OCI-LY7 (cell line): ENCODE measurements at regions not wholly inside any gene's neighbourhood (a gene's known extent, or its start where the extent isn't known, plus 50 kb on each side); places are given as distances from the start of the nearest gene placed in this dataset.
"Not testable (repeated sequence)": the region's sequence is repeated elsewhere in the genome, so short reads cannot be mapped to it uniquely, and the experiment has no call there.

Source experiments
- BruUV-seq: library from RNA; stranded (reverse); fragments of 400-500 nt; replicated peaks from 2 replicates; lab custom pipeline; 2021; lab: Mats Ljungman, UMichigan
- CTCF ChIA-PET: fragments of 300-600 bp; sonication (Branson Sonifier 250); formaldehyde crosslinking; loops from one replicate; lab custom pipeline; 2022; ENCODE audit warnings: antibody characterized with exemption; ENCODE audit not compliant: unreplicated experiment; lab: Charles Lee
- POLR2A ChIA-PET: fragments of 300-600 bp; sonication (Branson Sonifier 250); formaldehyde crosslinking; loops from one replicate; lab custom pipeline; 2022; ENCODE audit warnings: antibody characterized with exemption; lab: Charles Lee
- DNase-seq: peaks from one replicate; pipeline ENCODE4 v3.0.0-alpha.2; 2015; ENCODE audit warnings: low spot score
- H2AFZ ChIP-seq: fragments of 200-600 bp; sonication (generic), shearing (Covaris generic); 2 replicates; pipeline ENCODE4 v1.6.1; 2014; ENCODE audit warnings: mild to moderate bottlenecking, antibody characterized with exemption, low read length, moderate library complexity
- H3K27ac ChIP-seq: fragments of 200-600 bp; sonication (generic); 2 replicates; pipeline ENCODE4 v1.5.1; 2014; ENCODE audit warnings: mixed run types, low read depth, mild to moderate bottlenecking, moderate library complexity, low read length, inconsistent platforms; ENCODE audit not compliant: poor library complexity, severe bottlenecking
- H3K36me3 ChIP-seq: fragments of 200-600 bp; sonication (generic); 2 replicates; pipeline ENCODE4 v1.6.1; 2014; ENCODE audit warnings: mild to moderate bottlenecking, antibody characterized with exemption, low read length, moderate library complexity, mixed read lengths; ENCODE audit not compliant: insufficient read depth
- H3K4me1 ChIP-seq: fragments of 200-600 bp; sonication (generic); 2 replicates; pipeline ENCODE4 v1.5.1; 2014; ENCODE audit warnings: mild to moderate bottlenecking, low read length; ENCODE audit not compliant: insufficient read depth, poor library complexity, severe bottlenecking
- H3K4me2 ChIP-seq: fragments of 200-600 bp; sonication (generic); 2 replicates; pipeline ENCODE4 v1.6.1; 2014; ENCODE audit warnings: mild to moderate bottlenecking, low read length
- H3K4me3 ChIP-seq: fragments of 200-600 bp; sonication (generic); 2 replicates; pipeline ENCODE4 v1.5.1; 2014; ENCODE audit warnings: mild to moderate bottlenecking, low read depth, low read length; ENCODE audit not compliant: poor library complexity, severe bottlenecking
- H3K79me2 ChIP-seq: fragments of 200-600 bp; sonication (generic); 2 replicates; pipeline ENCODE4 v1.6.1; 2016; ENCODE audit warnings: low read depth, mild to moderate bottlenecking, low read length, moderate library complexity, mixed read lengths; ENCODE audit not compliant: insufficient read depth
- H3K9me2 ChIP-seq: fragments of 200-600 bp; sonication (generic); 2 replicates; pipeline ENCODE4 v1.6.1; 2016; ENCODE audit warnings: mild to moderate bottlenecking, low read length, mixed read lengths; ENCODE audit not compliant: insufficient read depth
- H3K9me3 ChIP-seq: fragments of 200-600 bp; sonication (generic); 2 replicates; pipeline ENCODE4 v1.6.1; 2014; ENCODE audit warnings: mild to moderate bottlenecking, mixed run types, low read length, mixed read lengths
- H4K20me1 ChIP-seq: fragments of 200-600 bp; sonication (generic); 2 replicates; pipeline ENCODE4 v1.6.1; 2014; ENCODE audit warnings: mild to moderate bottlenecking, antibody characterized with exemption, low read length, moderate library complexity, mixed read lengths; ENCODE audit not compliant: insufficient read depth
- EZH2phosphoT487 ChIP-seq: fragments of 200-600 bp; sonication (generic); IDR thresholded peaks from 2 replicates; pipeline ENCODE4 v1.6.1; 2018; ENCODE audit warnings: low read depth, borderline replicate concordance, mild to moderate bottlenecking, mixed run types, antibody characterized with exemption, low read length, moderate library complexity, mixed read lengths
- intact Hi-C: fragments of 100-400 bp; cut with micrococcal nuclease; formaldehyde crosslinking; loops from one replicate; pipeline ENCODE4 v1.10.0; 2022; ENCODE audit not compliant: unreplicated experiment
- TF ChIP-seq, protein P1 (sequence below): fragments of 200-600 bp; sonication (generic); conservative IDR thresholded peaks from 2 replicates; pipeline ENCODE4 v1.5.1; 2014; ENCODE audit warnings: mild to moderate bottlenecking, antibody characterized with exemption, low read length, moderate library complexity, mixed read lengths

DNA sequence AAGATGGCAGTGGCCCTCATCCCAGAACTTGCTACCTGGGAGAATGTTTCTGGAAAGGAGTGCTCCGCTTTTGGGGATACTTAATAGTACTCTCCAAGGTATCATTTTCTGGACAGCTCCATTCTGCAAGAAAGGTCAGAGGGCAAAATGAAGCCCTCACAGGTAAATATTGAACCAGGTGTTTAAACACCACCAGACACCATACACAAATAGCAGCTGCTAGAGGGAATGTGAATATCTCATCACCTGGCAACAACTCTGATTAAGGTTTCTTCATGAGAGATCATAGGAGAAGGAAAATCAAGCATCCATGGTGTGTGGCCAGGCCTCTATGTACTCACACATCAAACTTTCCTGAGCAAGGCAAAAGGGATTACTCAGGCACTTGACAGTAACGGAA is 226.1 kb upstream of the FAT3 start:
- intact Hi-C loops, result no loop called here
- no peaks in the 10 kb centered on the region for H4K20me1 ChIP-seq
- no peaks in the 10 kb centered on the region for H3K4me1 ChIP-seq
- no peaks in the 10 kb centered on the region for H3K9me3 ChIP-seq
- no peak overlapping the region for H3K4me2 ChIP-seq
- no peak for TF ChIP-seq EZH2phosphoT487
- TF ChIP-seq, protein P1, sequence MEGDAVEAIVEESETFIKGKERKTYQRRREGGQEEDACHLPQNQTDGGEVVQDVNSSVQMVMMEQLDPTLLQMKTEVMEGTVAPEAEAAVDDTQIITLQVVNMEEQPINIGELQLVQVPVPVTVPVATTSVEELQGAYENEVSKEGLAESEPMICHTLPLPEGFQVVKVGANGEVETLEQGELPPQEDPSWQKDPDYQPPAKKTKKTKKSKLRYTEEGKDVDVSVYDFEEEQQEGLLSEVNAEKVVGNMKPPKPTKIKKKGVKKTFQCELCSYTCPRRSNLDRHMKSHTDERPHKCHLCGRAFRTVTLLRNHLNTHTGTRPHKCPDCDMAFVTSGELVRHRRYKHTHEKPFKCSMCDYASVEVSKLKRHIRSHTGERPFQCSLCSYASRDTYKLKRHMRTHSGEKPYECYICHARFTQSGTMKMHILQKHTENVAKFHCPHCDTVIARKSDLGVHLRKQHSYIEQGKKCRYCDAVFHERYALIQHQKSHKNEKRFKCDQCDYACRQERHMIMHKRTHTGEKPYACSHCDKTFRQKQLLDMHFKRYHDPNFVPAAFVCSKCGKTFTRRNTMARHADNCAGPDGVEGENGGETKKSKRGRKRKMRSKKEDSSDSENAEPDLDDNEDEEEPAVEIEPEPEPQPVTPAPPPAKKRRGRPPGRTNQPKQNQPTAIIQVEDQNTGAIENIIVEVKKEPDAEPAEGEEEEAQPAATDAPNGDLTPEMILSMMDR, result no peak
- H3K4me3 ChIP-seq, result no peak overlapping the region
- BruUV-seq, result no TSS peak
- no peaks in the 10 kb centered on the region for H3K79me2 ChIP-seq
- DNase-seq, result no peak
- no peaks in the 10 kb centered on the region for H3K9me2 ChIP-seq
- POLR2A ChIA-PET, result no interaction called here
- H2AFZ ChIP-seq, result no peak overlapping the region
- no peak overlapping the region for H3K27ac ChIP-seq
- CTCF ChIA-PET, result no interaction called here
- H3K36me3 ChIP-seq, result no peaks in the 10 kb centered on the region

DNA sequence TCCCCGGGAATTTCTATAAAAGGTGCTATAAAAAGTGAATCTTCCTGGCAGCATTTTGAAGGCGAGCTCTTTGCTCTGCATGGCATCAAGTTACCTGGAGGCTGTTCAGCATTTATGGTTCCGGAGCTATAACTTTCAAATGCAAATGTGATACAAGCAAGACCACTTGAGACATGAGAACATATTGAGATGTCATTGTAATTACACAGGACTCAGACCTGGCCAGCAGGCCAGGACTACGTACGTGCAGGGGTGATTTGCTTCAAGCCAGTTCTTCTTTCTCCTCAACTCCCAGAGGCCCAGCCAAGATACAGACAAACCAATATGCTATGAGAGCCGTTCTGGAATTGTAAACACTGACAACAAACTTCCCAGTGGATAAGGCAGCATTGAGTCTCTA is 227.4 kb upstream of the FAT3 start:
- H3K9me3 ChIP-seq, result no peaks in the 10 kb centered on the region
- H3K36me3 ChIP-seq, result no peaks in the 10 kb centered on the region
- TF ChIP-seq, protein P1, result no peak
- TF ChIP-seq EZH2phosphoT487, result no peak
- no peak overlapping the region for H3K4me3 ChIP-seq
- ChIA-PET POLR2A (interaction anchor here (0.7 kb wide), 1 partner anchor 251 kb away, joined by 3 read pairs; no protein-coding TSS in a partner anchor), CTCF (no interaction called here)
- H3K4me2 ChIP-seq, result no peak overlapping the region
- no peak overlapping the region for H3K27ac ChIP-seq
- H3K4me1 ChIP-seq, result no peaks in the 10 kb centered on the region
- BruUV-seq, result no TSS peak
- H3K9me2 ChIP-seq, result no peaks in the 10 kb centered on the region
- intact Hi-C loops, result no loop called here
- no peaks in the 10 kb centered on the region for H4K20me1 ChIP-seq
- DNase-seq, result no peak
- H3K79me2 ChIP-seq, result no peaks in the 10 kb centered on the region
- H2AFZ ChIP-seq, result no peak overlapping the region

DNA sequence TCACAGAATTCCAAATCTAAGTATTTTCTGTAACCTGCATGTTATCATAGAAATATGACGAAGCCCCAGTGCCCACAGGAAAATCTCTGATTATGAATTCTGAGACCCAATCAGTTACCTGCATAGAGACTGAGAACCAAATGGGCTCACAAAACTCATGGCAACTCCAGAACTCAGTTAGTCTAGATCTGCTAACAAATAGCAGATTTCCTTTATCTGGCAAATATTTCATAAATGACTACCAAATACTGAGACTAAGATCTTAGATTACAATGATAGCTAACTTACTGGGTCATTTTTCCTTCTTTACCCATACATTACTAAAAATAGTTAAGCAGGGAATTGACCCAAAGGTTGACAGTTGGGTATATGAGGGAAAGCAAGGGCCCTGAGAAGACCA is 228.1 kb upstream of the FAT3 start:
- no peaks in the 10 kb centered on the region for H4K20me1 ChIP-seq
- H3K9me3 ChIP-seq, result no peaks in the 10 kb centered on the region
- intact Hi-C loops, result no loop called here
- POLR2A ChIA-PET, result interaction anchor here (0.7 kb wide), 1 partner anchor 251 kb away, joined by 3 read pairs; no protein-coding TSS in a partner anchor
- H3K36me3 ChIP-seq, result no peaks in the 10 kb centered on the region
- CTCF ChIA-PET, result no interaction called here
- no peaks in the 10 kb centered on the region for H3K4me1 ChIP-seq
- H2AFZ ChIP-seq, result no peak overlapping the region
- DNase-seq, result no peak
- no peaks in the 10 kb centered on the region for H3K9me2 ChIP-seq
- no peak for TF ChIP-seq EZH2phosphoT487
- TF ChIP-seq, protein P1, result no peak
- H3K79me2 ChIP-seq, result no peaks in the 10 kb centered on the region
- no peak overlapping the region for H3K27ac ChIP-seq
- H3K4me2 ChIP-seq, result no peak overlapping the region
- no peak overlapping the region for H3K4me3 ChIP-seq
- no TSS peak for BruUV-seq

DNA sequence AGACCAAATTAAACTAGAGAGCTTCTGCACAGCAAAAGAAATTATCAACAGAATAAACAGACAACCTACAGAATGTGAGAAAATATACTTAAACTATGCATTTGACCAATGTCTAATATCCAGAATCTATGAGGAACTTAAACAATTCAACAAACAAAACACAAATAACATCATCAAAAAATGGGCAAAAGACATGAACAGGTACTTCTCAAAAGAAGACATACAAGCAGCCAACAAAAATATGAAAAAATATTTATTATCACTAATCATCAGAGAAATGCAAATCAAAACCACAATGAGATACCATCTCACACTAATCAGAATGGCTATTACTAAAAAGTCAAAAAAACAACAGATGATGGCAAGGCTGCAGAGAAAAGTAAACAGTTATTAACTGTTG is 236.2 kb upstream of the FAT3 start:
- CTCF ChIA-PET, intact Hi-C loops: not testable (repeated sequence)

More for the DNA sequence above, 236.2 kb upstream of the FAT3 start:
- H4K20me1 ChIP-seq, DNase-seq, H3K4me3 ChIP-seq, H2AFZ ChIP-seq, H3K79me2 ChIP-seq, H3K4me1 ChIP-seq, H3K9me3 ChIP-seq, H3K36me3 ChIP-seq, H3K27ac ChIP-seq, H3K9me2 ChIP-seq, POLR2A ChIA-PET, H3K4me2 ChIP-seq, BruUV-seq: not testable (repeated sequence)
